ENCODE measurements at regions not wholly inside any gene's neighbourhood (a gene's known extent, or its start where the extent isn't known, plus 50 kb on each side); places are given as distances from the start of the nearest gene placed in this dataset.

GRCh38 chr13:59587971-59588716 is 575.6 kb downstream of the DIAPH3 start:
- TF ChIP-seq CTCF (IDR thresholded peaks at IDR 0.05) = no peak
- TF ChIP-seq EZH2 (IDR thresholded peaks at IDR 0.05; ENCODE audit: borderline replicate concordance, insufficient read depth, low read depth, low read length, poor library complexity, severe bottlenecking) = no peak
- Mint-ChIP-seq H3K27ac (no peak overlapping the region), H3K4me3 (no peak overlapping the region), H3K9me3 (ENCODE audit: insufficient read depth) (no peaks in the 10 kb centered on the region), H3K27me3 (no peaks in the 10 kb centered on the region), H3K4me1 (no peaks in the 10 kb centered on the region)
- POLR2A ChIA-PET = no interaction called here
- no peaks in the 10 kb centered on the region for H3K9me3 ChIP-seq (ENCODE audit: control extremely low read depth in 1 of 3, control insufficient read depth in 2 of 3, insufficient read depth in 1 of 3, low read length in 2 of 3)
- no peak overlapping the region for H2AFZ ChIP-seq (ENCODE audit: insufficient read depth, low read depth, low read length, poor library complexity, severe bottlenecking)
- H3K4me2 ChIP-seq (replicated peaks; ENCODE audit: low read depth, low read length, poor library complexity, severe bottlenecking) = no peak overlapping the region
- no peak overlapping the region for H3K4me3 ChIP-seq (ENCODE audit: control extremely low read depth in 1 of 5, extremely low read depth in 1 of 5, insufficient read depth in 1 of 5, low read depth in 2 of 5, low read length in 4 of 5)
- H3K9ac ChIP-seq (ENCODE audit: low read length) = no peak overlapping the region
- H3K27me3 ChIP-seq (replicated peaks in 1 of 4; ENCODE audit: control extremely low read depth in 1 of 4, control insufficient read depth in 3 of 4, insufficient read depth in 4 of 4, low read length in 3 of 4) = no peaks in the 10 kb centered on the region
- intact Hi-C loops (cut with micrococcal nuclease) = no loop called here
- H3K36me3 ChIP-seq (replicated peaks in 1 of 2; ENCODE audit: control extremely low read depth in 1 of 2, control insufficient read depth in 1 of 2, extremely low read depth in 1 of 2, insufficient read depth in 2 of 2, low read length in 1 of 2) = no peaks in the 10 kb centered on the region
- no CpG with 5 or more reads among the region's 1 CpG for WGBS (ENCODE audit: insufficient coverage)
- H3K4me1 ChIP-seq (ENCODE audit: control insufficient read depth in 2 of 2, insufficient read depth in 2 of 2, low read length in 2 of 2) = no peaks in the 10 kb centered on the region
- DNase-seq (no peak), ATAC-seq (ENCODE audit: low read depth) (no peak)
- H3K79me2 ChIP-seq (ENCODE audit: control insufficient read depth, insufficient read depth, low read length) = no peaks in the 10 kb centered on the region
- no peaks in the 10 kb centered on the region for H4K20me1 ChIP-seq (ENCODE audit: control insufficient read depth, insufficient read depth, low read length, poor library complexity, severe bottlenecking)
- CTCF ChIA-PET = no interaction called here
- H3K27ac ChIP-seq (ENCODE audit: low read length in 2 of 2) = no peak overlapping the region

GRCh38 chr13:59588717-59589067 is 575.0 kb downstream of the DIAPH3 start:
- Mint-ChIP-seq H3K27me3 (no peaks in the 10 kb centered on the region), H3K27ac (no peak overlapping the region), H3K4me1 (no peaks in the 10 kb centered on the region), H3K4me3 (no peak overlapping the region), H3K9me3 (ENCODE audit: insufficient read depth) (no peaks in the 10 kb centered on the region)
- ChIA-PET POLR2A (no interaction called here), CTCF (no interaction called here)
- H3K4me3 ChIP-seq (ENCODE audit: control extremely low read depth in 1 of 5, extremely low read depth in 1 of 5, insufficient read depth in 1 of 5, low read depth in 2 of 5, low read length in 4 of 5) = no peak overlapping the region
- no peak for TF ChIP-seq EZH2 (IDR thresholded peaks at IDR 0.05; ENCODE audit: borderline replicate concordance, insufficient read depth, low read depth, low read length, poor library complexity, severe bottlenecking)
- no peak for TF ChIP-seq CTCF (IDR thresholded peaks at IDR 0.05)
- no peaks in the 10 kb centered on the region for H3K79me2 ChIP-seq (ENCODE audit: control insufficient read depth, insufficient read depth, low read length)
- H3K27me3 ChIP-seq (replicated peaks in 1 of 4; ENCODE audit: control extremely low read depth in 1 of 4, control insufficient read depth in 3 of 4, insufficient read depth in 4 of 4, low read length in 3 of 4) = no peaks in the 10 kb centered on the region
- H3K9ac ChIP-seq (ENCODE audit: low read length) = no peak overlapping the region
- no peak overlapping the region for H3K4me2 ChIP-seq (replicated peaks; ENCODE audit: low read depth, low read length, poor library complexity, severe bottlenecking)
- no peaks in the 10 kb centered on the region for H3K9me3 ChIP-seq (ENCODE audit: control extremely low read depth in 1 of 3, control insufficient read depth in 2 of 3, insufficient read depth in 1 of 3, low read length in 2 of 3)
- DNase-seq (no peak), ATAC-seq (ENCODE audit: low read depth) (no peak)
- H2AFZ ChIP-seq (ENCODE audit: insufficient read depth, low read depth, low read length, poor library complexity, severe bottlenecking) = no peak overlapping the region
- intact Hi-C loops (cut with micrococcal nuclease) = no loop called here
- H3K36me3 ChIP-seq (replicated peaks in 1 of 2; ENCODE audit: control extremely low read depth in 1 of 2, control insufficient read depth in 1 of 2, extremely low read depth in 1 of 2, insufficient read depth in 2 of 2, low read length in 1 of 2) = no peaks in the 10 kb centered on the region
- no peaks in the 10 kb centered on the region for H3K4me1 ChIP-seq (ENCODE audit: control insufficient read depth in 2 of 2, insufficient read depth in 2 of 2, low read length in 2 of 2)
- H4K20me1 ChIP-seq (ENCODE audit: control insufficient read depth, insufficient read depth, low read length, poor library complexity, severe bottlenecking) = no peaks in the 10 kb centered on the region
- H3K27ac ChIP-seq (ENCODE audit: low read length in 2 of 2) = no peak overlapping the region
